ENCODE measurements at regions not wholly inside any gene's neighbourhood (a gene's known extent, or its start where the extent isn't known, plus 50 kb on each side); places are given as distances from the start of the nearest gene placed in this dataset.
"Not testable (repeated sequence)": the region's sequence is repeated elsewhere in the genome, so short reads cannot be mapped to it uniquely, and the experiment has no call there.

GRCh38 chr5:100664140-100664539 lies 129.0 kb downstream of the FAM174A start:
- Histone ChIP-seq H3K9me3 (ENCODE audit: control insufficient read depth in 2 of 2, low read length in 2 of 2) (no peaks in the 10 kb centered on the region), H3K27ac (ENCODE audit: low read depth in 2 of 2, low read length in 2 of 2) (no peak overlapping the region), H3K36me3 (ENCODE audit: control insufficient read depth in 2 of 2, insufficient read depth in 2 of 2, low read length in 2 of 2) (no peaks in the 10 kb centered on the region), H3K4me3 (ENCODE audit: low read length in 2 of 2) (no peak overlapping the region), H3K27me3 (ENCODE audit: control insufficient read depth in 2 of 2, insufficient read depth in 2 of 2, low read length in 2 of 2) (no peaks in the 10 kb centered on the region), H3K4me1 (ENCODE audit: control insufficient read depth in 2 of 2, insufficient read depth in 2 of 2, low read length in 2 of 2) (no peaks in the 10 kb centered on the region), H3K9ac (ENCODE audit: low read depth in 1 of 2, low read length in 2 of 2) (no peak overlapping the region)

GRCh38 chr5:100667161-100667630 lies 132.0 kb downstream of the FAM174A start:
- H3K27ac ChIP-seq (ENCODE audit: low read depth in 2 of 2, low read length in 2 of 2), result no peak overlapping the region
- no peaks in the 10 kb centered on the region for H3K36me3 ChIP-seq (ENCODE audit: control insufficient read depth in 2 of 2, insufficient read depth in 2 of 2, low read length in 2 of 2)
- H3K4me1 ChIP-seq (ENCODE audit: control insufficient read depth in 2 of 2, insufficient read depth in 2 of 2, low read length in 2 of 2), result no peaks in the 10 kb centered on the region
- no peak overlapping the region for H3K4me3 ChIP-seq (ENCODE audit: low read length in 2 of 2)
- H3K27me3 ChIP-seq (ENCODE audit: control insufficient read depth in 2 of 2, insufficient read depth in 2 of 2, low read length in 2 of 2), result no peaks in the 10 kb centered on the region
- no peaks in the 10 kb centered on the region for H3K9me3 ChIP-seq (ENCODE audit: control insufficient read depth in 2 of 2, low read length in 2 of 2)
- no peak overlapping the region for H3K9ac ChIP-seq (ENCODE audit: low read depth in 1 of 2, low read length in 2 of 2)

DNA sequence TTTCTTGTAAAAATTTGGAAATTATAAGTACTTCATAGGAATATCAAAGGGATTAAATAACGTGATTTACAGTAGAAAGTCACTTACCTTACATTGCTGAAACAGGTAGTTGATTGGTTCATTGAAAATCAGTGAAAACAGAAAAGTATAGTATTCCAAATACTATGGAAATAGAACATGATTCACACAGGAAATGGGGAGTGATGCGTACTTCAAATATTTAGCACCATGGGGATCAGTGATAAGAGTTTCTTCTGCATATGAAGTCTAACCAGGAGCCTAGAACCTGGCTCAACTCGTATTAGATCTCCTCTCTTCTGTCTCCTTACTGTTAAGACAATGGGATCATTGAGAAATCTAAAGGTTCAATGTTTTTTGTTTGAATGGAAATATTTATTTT lies 133.3 kb downstream of the FAM174A start:
- Histone ChIP-seq H3K4me3 (ENCODE audit: low read length in 2 of 2) (no peak overlapping the region), H3K9me3 (ENCODE audit: control insufficient read depth in 2 of 2, low read length in 2 of 2) (no peaks in the 10 kb centered on the region), H3K36me3 (ENCODE audit: control insufficient read depth in 2 of 2, insufficient read depth in 2 of 2, low read length in 2 of 2) (no peaks in the 10 kb centered on the region), H3K27me3 (ENCODE audit: control insufficient read depth in 2 of 2, insufficient read depth in 2 of 2, low read length in 2 of 2) (no peaks in the 10 kb centered on the region), H3K9ac (ENCODE audit: low read depth in 1 of 2, low read length in 2 of 2) (no peak overlapping the region), H3K27ac (ENCODE audit: low read depth in 2 of 2, low read length in 2 of 2) (no peak overlapping the region), H3K4me1 (ENCODE audit: control insufficient read depth in 2 of 2, insufficient read depth in 2 of 2, low read length in 2 of 2) (no peaks in the 10 kb centered on the region)

DNA sequence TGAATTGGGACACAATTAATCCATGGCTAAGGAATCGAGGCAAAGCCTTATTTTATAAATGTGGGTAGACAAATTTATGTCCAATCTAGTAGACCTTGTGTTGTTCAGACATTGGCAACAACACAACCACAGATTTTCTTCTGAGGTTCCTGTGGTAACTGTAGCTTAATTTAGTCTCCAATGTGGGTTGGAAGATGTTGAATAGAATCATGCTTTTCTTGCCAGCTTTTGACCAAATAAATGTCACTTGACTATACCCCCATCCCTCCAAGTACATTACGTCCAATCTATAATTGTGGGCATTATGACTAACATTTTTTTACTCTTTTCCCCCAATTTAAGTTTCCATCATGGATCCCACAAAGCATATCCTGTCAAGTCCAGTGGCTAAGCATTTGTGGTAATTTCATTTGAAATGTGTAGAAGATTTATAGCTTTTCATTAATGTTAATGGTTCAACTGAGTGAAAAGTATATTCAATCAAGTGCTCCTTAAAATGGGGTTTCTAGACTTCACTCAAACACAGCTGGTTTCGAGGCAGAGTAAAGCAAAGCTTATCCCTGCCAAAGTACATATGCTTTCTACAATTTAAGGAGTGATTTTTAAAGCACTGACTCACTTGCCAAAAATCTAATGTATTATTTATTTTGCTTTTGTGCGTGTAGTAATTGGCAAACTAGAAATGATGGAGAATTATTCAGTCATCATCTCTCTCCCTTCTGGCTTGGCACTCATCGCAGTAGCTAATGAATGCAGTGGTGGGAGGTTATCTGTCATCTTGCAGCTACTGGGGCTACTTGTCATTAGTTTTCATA lies 141.8 kb downstream of the FAM174A start:
- H3K36me3 ChIP-seq (ENCODE audit: control insufficient read depth in 2 of 2, insufficient read depth in 2 of 2, low read length in 2 of 2), result no peaks in the 10 kb centered on the region

GRCh38 chr5:100682625-100683024 lies 147.5 kb downstream of the FAM174A start:
- Histone ChIP-seq H3K36me3 (ENCODE audit: control insufficient read depth in 2 of 2, insufficient read depth in 2 of 2, low read length in 2 of 2) (no peaks in the 10 kb centered on the region), H3K4me1 (ENCODE audit: control insufficient read depth in 2 of 2, insufficient read depth in 2 of 2, low read length in 2 of 2) (no peaks in the 10 kb centered on the region), H3K4me3 (ENCODE audit: low read length in 2 of 2) (no peak overlapping the region), H3K9me3 (ENCODE audit: control insufficient read depth in 2 of 2, low read length in 2 of 2) (peaks cover 0 to 4% of the 10 kb centered on the region in 2 donors), H3K9ac (ENCODE audit: low read depth in 1 of 2, low read length in 2 of 2) (no peak overlapping the region), H3K27ac (ENCODE audit: low read depth in 2 of 2, low read length in 2 of 2) (no peak overlapping the region), H3K27me3 (ENCODE audit: control insufficient read depth in 2 of 2, insufficient read depth in 2 of 2, low read length in 2 of 2) (no peaks in the 10 kb centered on the region)

More for the DNA sequence above, 141.8 kb downstream of the FAM174A start:
- no peak overlapping the region for H3K4me3 ChIP-seq (ENCODE audit: low read length in 2 of 2)
- no peaks in the 10 kb centered on the region for H3K4me1 ChIP-seq (ENCODE audit: control insufficient read depth in 2 of 2, insufficient read depth in 2 of 2, low read length in 2 of 2)
- no peak overlapping the region for H3K27ac ChIP-seq (ENCODE audit: low read depth in 2 of 2, low read length in 2 of 2)
- H3K9me3 ChIP-seq (ENCODE audit: control insufficient read depth in 2 of 2, low read length in 2 of 2), result no peaks in the 10 kb centered on the region
- H3K9ac ChIP-seq (ENCODE audit: low read depth in 1 of 2, low read length in 2 of 2), result no peak overlapping the region
- no peaks in the 10 kb centered on the region for H3K27me3 ChIP-seq (ENCODE audit: control insufficient read depth in 2 of 2, insufficient read depth in 2 of 2, low read length in 2 of 2)

DNA sequence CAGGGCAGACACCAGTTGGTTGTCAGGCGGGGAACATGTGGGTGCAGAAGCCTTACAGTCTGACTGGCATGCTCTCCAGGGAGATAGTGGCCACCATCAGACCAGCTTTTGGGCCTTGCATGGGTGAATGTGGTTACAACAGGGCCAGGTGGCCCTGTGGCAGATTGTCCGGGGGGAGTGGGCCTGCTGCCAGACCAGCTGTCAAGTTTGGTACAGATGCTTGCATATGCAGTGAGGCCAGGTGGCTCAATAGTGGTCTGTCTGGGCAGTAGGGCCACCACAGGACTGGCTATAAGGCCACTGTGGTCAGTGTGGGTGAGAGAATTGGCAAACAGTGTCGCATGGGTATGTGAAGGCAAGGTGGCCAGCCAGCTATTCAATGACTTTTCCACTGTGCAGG lies 148.7 kb downstream of the FAM174A start:
- Histone ChIP-seq H3K4me3 (ENCODE audit: low read length in 2 of 2) (no peak overlapping the region), H3K27ac (ENCODE audit: low read depth in 2 of 2, low read length in 2 of 2) (no peak overlapping the region), H3K9ac (ENCODE audit: low read depth in 1 of 2, low read length in 2 of 2) (no peak overlapping the region), H3K27me3 (ENCODE audit: control insufficient read depth in 2 of 2, insufficient read depth in 2 of 2, low read length in 2 of 2) (no peaks in the 10 kb centered on the region), H3K9me3 (ENCODE audit: control insufficient read depth in 2 of 2, low read length in 2 of 2) (peaks cover 0 to 4% of the 10 kb centered on the region in 2 donors), H3K36me3 (ENCODE audit: control insufficient read depth in 2 of 2, insufficient read depth in 2 of 2, low read length in 2 of 2) (no peaks in the 10 kb centered on the region), H3K4me1 (ENCODE audit: control insufficient read depth in 2 of 2, insufficient read depth in 2 of 2, low read length in 2 of 2) (no peaks in the 10 kb centered on the region)

- H3K36me3 ChIP-seq (ENCODE audit: control insufficient read depth in 2 of 2, insufficient read depth in 2 of 2, low read length in 2 of 2); H3K9me3 ChIP-seq (ENCODE audit: control insufficient read depth in 2 of 2, low read length in 2 of 2); H3K4me3 ChIP-seq (ENCODE audit: low read length in 2 of 2); H3K27ac ChIP-seq (ENCODE audit: low read depth in 2 of 2, low read length in 2 of 2); H3K4me1 ChIP-seq (ENCODE audit: control insufficient read depth in 2 of 2, insufficient read depth in 2 of 2, low read length in 2 of 2); H3K9ac ChIP-seq (ENCODE audit: low read depth in 1 of 2, low read length in 2 of 2); H3K27me3 ChIP-seq (ENCODE audit: control insufficient read depth in 2 of 2, insufficient read depth in 2 of 2, low read length in 2 of 2): not testable (repeated sequence)
Measured at GRCh38 chr5:100685122-100685521, 149.9 kb downstream of the FAM174A start.

DNA sequence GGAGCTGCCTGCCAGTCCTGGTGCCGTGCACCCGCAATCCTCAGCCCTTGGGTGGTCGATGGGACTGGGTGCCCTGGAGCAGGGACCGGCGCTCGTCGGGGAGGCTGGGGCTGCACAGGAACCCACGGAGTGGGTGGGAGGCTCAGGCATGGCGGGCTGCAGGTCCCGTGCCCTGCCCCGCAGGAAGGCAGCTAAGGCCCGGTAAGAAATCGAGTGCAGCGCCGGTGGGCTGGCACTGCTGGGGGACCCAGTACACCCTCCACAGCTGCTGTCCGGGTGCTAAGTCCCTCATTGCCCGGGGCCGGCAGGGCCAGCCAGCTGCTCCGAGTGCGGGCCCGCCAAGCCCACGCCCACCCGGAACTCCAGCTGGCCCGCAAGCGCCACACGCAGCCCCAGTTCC lies 153.7 kb downstream of the FAM174A start:
- not testable (repeated sequence) for H3K9me3 ChIP-seq (ENCODE audit: control insufficient read depth in 2 of 2, low read length in 2 of 2); H3K27ac ChIP-seq (ENCODE audit: low read depth in 2 of 2, low read length in 2 of 2); H3K4me1 ChIP-seq (ENCODE audit: control insufficient read depth in 2 of 2, insufficient read depth in 2 of 2, low read length in 2 of 2); H3K9ac ChIP-seq (ENCODE audit: low read depth in 1 of 2, low read length in 2 of 2); H3K27me3 ChIP-seq (ENCODE audit: control insufficient read depth in 2 of 2, insufficient read depth in 2 of 2, low read length in 2 of 2); H3K36me3 ChIP-seq (ENCODE audit: control insufficient read depth in 2 of 2, insufficient read depth in 2 of 2, low read length in 2 of 2); H3K4me3 ChIP-seq (ENCODE audit: low read length in 2 of 2)

GRCh38 chr5:100690036-100690560 lies 154.9 kb downstream of the FAM174A start:
- no peaks in the 10 kb centered on the region for H3K27me3 ChIP-seq (ENCODE audit: control insufficient read depth in 2 of 2, insufficient read depth in 2 of 2, low read length in 2 of 2)
- no peak overlapping the region for H3K9ac ChIP-seq (ENCODE audit: low read depth in 1 of 2, low read length in 2 of 2)
- no peaks in the 10 kb centered on the region for H3K9me3 ChIP-seq (ENCODE audit: control insufficient read depth in 2 of 2, low read length in 2 of 2)
- no peak overlapping the region for H3K27ac ChIP-seq (ENCODE audit: low read depth in 2 of 2, low read length in 2 of 2)
- H3K4me1 ChIP-seq (ENCODE audit: control insufficient read depth in 2 of 2, insufficient read depth in 2 of 2, low read length in 2 of 2), result no peaks in the 10 kb centered on the region
- H3K4me3 ChIP-seq (ENCODE audit: low read length in 2 of 2), result no peak overlapping the region
- H3K36me3 ChIP-seq (ENCODE audit: control insufficient read depth in 2 of 2, insufficient read depth in 2 of 2, low read length in 2 of 2), result no peaks in the 10 kb centered on the region

GRCh38 chr5:100691085-100691484 lies 155.9 kb downstream of the FAM174A start:
- Histone ChIP-seq H3K4me3 (ENCODE audit: low read length in 2 of 2) (no peak overlapping the region), H3K4me1 (ENCODE audit: control insufficient read depth in 2 of 2, insufficient read depth in 2 of 2, low read length in 2 of 2) (no peaks in the 10 kb centered on the region), H3K9ac (ENCODE audit: low read depth in 1 of 2, low read length in 2 of 2) (no peak overlapping the region), H3K36me3 (ENCODE audit: control insufficient read depth in 2 of 2, insufficient read depth in 2 of 2, low read length in 2 of 2) (no peaks in the 10 kb centered on the region), H3K27me3 (ENCODE audit: control insufficient read depth in 2 of 2, insufficient read depth in 2 of 2, low read length in 2 of 2) (no peaks in the 10 kb centered on the region), H3K27ac (ENCODE audit: low read depth in 2 of 2, low read length in 2 of 2) (no peak overlapping the region), H3K9me3 (ENCODE audit: control insufficient read depth in 2 of 2, low read length in 2 of 2) (no peaks in the 10 kb centered on the region)

All from mucosa of rectum (tissue), 2 donors.